SU-DHL-6 (cell line): ENCODE measurements at regions not wholly inside any gene's neighbourhood (a gene's known extent, or its start where the extent isn't known, plus 50 kb on each side); places are given as distances from the start of the nearest gene placed in this dataset.

Experiments
- H2AFZ ChIP-seq: fragments of 200-600 bp; sonication (generic); 2 replicates; pipeline ENCODE4 v1.6.1; 2014; ENCODE audit warnings: low read depth, mild to moderate bottlenecking, moderate library complexity, mixed read lengths, antibody characterized with exemption, low read length; ENCODE audit not compliant: severe bottlenecking
- H3F3A ChIP-seq: fragments of 200-600 bp; shearing (Covaris generic); 2 replicates; pipeline ENCODE4 v1.6.0; 2016; ENCODE audit warnings: antibody characterized with exemption, mild to moderate bottlenecking; ENCODE audit not compliant: insufficient read depth
- H3K27ac ChIP-seq: fragments of 200-600 bp; sonication (generic); 2 replicates; pipeline ENCODE4 v1.5.1; 2016; ENCODE audit warnings: low read depth, mild to moderate bottlenecking, low read length, moderate library complexity, mixed read lengths
- H3K27me3 ChIP-seq: fragments of 200-600 bp; sonication (generic), shearing (Covaris generic); 2 replicates; pipeline ENCODE4 v1.6.0; 2014; ENCODE audit warnings: mild to moderate bottlenecking, low read length
- H3K36me3 ChIP-seq: fragments of 200-600 bp; sonication (generic); 2 replicates; pipeline ENCODE4 v1.6.1; 2014; ENCODE audit warnings: mild to moderate bottlenecking, low read length, mixed read lengths
- H3K4me2 ChIP-seq: fragments of 300-600, 200-600 bp; shearing (Covaris generic), sonication (generic); 2 replicates; pipeline ENCODE4 v1.6.0; 2014; ENCODE audit warnings: low read length, low read depth, mild to moderate bottlenecking; ENCODE audit not compliant: poor library complexity, severe bottlenecking
- H3K4me3 ChIP-seq: fragments of 200-600 bp; sonication (generic); 2 replicates; pipeline ENCODE4 v1.5.1; 2014; ENCODE audit warnings: antibody characterized with exemption, low read length, mild to moderate bottlenecking, mixed read lengths; ENCODE audit not compliant: insufficient read depth, poor library complexity, severe bottlenecking
- H3K79me2 ChIP-seq: fragments of 200-600 bp; sonication (generic); 2 replicates; pipeline ENCODE4 v1.6.1; 2014; ENCODE audit warnings: mild to moderate bottlenecking, low read length, moderate library complexity; ENCODE audit not compliant: insufficient read depth
- H3K9ac ChIP-seq: fragments of 200-600 bp; sonication (generic); 2 replicates; pipeline ENCODE4 v1.7.0; 2014; ENCODE audit warnings: mild to moderate bottlenecking, low read length
- H3K9me2 ChIP-seq: fragments of 200-600 bp; sonication (generic); replicated peaks from 2 replicates; pipeline ENCODE4 v1.6.1; 2014; ENCODE audit warnings: low read length; ENCODE audit not compliant: insufficient read depth
- H3K9me3 ChIP-seq: fragments of 200-600 bp; sonication (generic); 2 replicates; pipeline ENCODE4 v1.6.1; 2014; ENCODE audit warnings: low read length, mixed read lengths; ENCODE audit not compliant: insufficient read depth
- H4K20me1 ChIP-seq: fragments of 200-600 bp; sonication (generic); 2 replicates; pipeline ENCODE4 v1.6.1; 2014; ENCODE audit warnings: low read depth, mild to moderate bottlenecking, antibody characterized with exemption, low read length, moderate library complexity, mixed read lengths
- CTCF ChIP-seq: fragments of 200-600 bp; sonication (generic); IDR thresholded peaks from one replicate; pipeline ENCODE4 v1.5.1; 2017; ENCODE audit warnings: antibody characterized with exemption, mild to moderate bottlenecking, low read length, moderate library complexity; ENCODE audit not compliant: insufficient read depth, poor library complexity, severe bottlenecking
- EZH2phosphoT487 ChIP-seq: fragments of 200-600 bp; sonication (generic), shearing (Covaris generic); conservative IDR thresholded peaks from 2 replicates; pipeline ENCODE4 v1.6.1; 2018; ENCODE audit warnings: mild to moderate bottlenecking, antibody characterized with exemption, low read length, moderate library complexity, mixed read lengths

DNA sequence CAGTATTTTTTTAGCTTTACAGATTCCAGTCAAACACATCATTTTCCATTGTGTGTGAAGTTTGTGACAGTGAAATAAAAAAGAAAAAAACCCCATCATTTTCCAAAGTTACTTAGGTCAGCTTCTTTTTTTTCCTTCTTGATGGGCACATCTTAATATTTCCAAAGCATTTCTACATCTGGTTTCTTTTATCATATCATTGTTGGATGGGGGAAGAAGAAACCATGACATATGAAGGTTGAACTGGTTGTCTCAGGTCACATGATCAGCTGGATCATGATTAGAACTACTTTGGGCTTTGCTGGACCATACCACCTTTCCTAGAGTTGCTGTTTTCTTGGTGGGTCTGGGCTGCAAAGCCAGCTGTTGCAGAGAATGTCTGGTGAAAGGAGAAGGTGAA is 59.8 kb downstream of the FOS start:
- Histone ChIP-seq H2AFZ (no peak overlapping the region), H3K9me2 (no peaks in the 10 kb centered on the region), H3K9ac (no peak overlapping the region), H3K4me3 (no peak overlapping the region), H4K20me1 (no peaks in the 10 kb centered on the region), H3K27ac (no peak overlapping the region), H3F3A (no peaks in the 10 kb centered on the region), H3K36me3 (no peaks in the 10 kb centered on the region), H3K9me3 (no peaks in the 10 kb centered on the region), H3K27me3 (no peaks in the 10 kb centered on the region), H3K79me2 (no peaks in the 10 kb centered on the region), H3K4me2 (no peak overlapping the region)
- TF ChIP-seq EZH2phosphoT487 (no peak), CTCF (no peak)

GRCh38 chr14:75339059-75339458 is 60.4 kb downstream of the FOS start:
- no peaks in the 10 kb centered on the region for H4K20me1 ChIP-seq
- H3K36me3 ChIP-seq = no peaks in the 10 kb centered on the region
- H2AFZ ChIP-seq = no peak overlapping the region
- no peak overlapping the region for H3K4me3 ChIP-seq
- no peaks in the 10 kb centered on the region for H3K27me3 ChIP-seq
- no peaks in the 10 kb centered on the region for H3K79me2 ChIP-seq
- H3K9me2 ChIP-seq = no peaks in the 10 kb centered on the region
- no peaks in the 10 kb centered on the region for H3F3A ChIP-seq
- H3K9ac ChIP-seq = no peak overlapping the region
- H3K9me3 ChIP-seq = no peaks in the 10 kb centered on the region
- H3K4me2 ChIP-seq = no peak overlapping the region
- no peak overlapping the region for H3K27ac ChIP-seq
- TF ChIP-seq CTCF (no peak), EZH2phosphoT487 (no peak)

DNA sequence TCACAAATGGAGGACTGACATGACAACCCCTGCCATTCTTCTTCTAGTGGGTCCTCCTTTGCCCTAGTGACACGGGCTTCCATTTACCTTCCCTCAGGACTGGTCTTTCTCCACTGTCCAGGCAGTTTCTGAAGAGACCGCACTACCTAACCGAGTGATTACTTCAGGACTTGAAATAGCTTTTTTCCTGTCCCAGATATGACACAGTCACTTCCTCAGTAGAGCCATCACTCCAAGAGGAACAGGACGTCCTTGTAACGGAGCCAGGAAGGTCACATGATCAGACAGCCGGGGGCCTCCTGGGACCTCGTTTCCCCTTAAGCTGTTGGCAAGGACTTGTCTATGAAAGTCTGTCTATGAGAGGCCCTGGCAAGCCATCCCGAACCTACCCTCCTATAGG is 62.3 kb downstream of the FOS start:
- H3K27ac ChIP-seq = no peak overlapping the region
- H3K9ac ChIP-seq = no peak overlapping the region

More for the DNA sequence above, 62.3 kb downstream of the FOS start:
- H3F3A ChIP-seq = no peaks in the 10 kb centered on the region
- no peaks in the 10 kb centered on the region for H3K36me3 ChIP-seq
- no peaks in the 10 kb centered on the region for H3K27me3 ChIP-seq
- H3K4me2 ChIP-seq = no peak overlapping the region
- no peak overlapping the region for H3K4me3 ChIP-seq
- no peaks in the 10 kb centered on the region for H3K9me2 ChIP-seq
- TF ChIP-seq EZH2phosphoT487 (no peak), CTCF (no peak)
- no peaks in the 10 kb centered on the region for H4K20me1 ChIP-seq
- H2AFZ ChIP-seq = no peak overlapping the region
- no peaks in the 10 kb centered on the region for H3K9me3 ChIP-seq
- no peaks in the 10 kb centered on the region for H3K79me2 ChIP-seq
